ENCODE measurements at regions not wholly inside any gene's neighbourhood (a gene's known extent, or its start where the extent isn't known, plus 50 kb on each side); places are given as distances from the start of the nearest gene placed in this dataset.

DNA sequence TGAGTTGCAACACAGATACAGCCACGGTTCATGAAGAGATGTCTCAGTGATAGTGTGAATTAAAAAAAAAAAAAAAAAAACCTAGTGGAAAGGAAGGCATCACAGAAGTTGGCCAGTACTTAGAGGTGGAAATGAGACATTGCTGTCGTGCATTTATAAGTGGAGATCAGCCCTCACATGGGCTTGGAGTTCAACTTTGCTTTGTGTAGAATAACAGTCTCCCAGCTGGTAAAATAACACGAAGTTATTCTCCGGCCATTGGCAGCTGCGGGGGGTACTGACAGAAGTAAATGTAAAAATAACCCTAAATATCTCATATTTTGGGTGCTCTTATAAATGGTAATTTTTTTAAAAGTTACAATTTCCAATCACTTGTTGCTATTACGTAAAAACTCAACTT is 98.8 kb upstream of the TMEM18 start:
- no peaks in the 10 kb centered on the region for H3K27me3 ChIP-seq (ENCODE audit: control insufficient read depth, insufficient read depth, low read length)
- TF ChIP-seq, protein P1, sequence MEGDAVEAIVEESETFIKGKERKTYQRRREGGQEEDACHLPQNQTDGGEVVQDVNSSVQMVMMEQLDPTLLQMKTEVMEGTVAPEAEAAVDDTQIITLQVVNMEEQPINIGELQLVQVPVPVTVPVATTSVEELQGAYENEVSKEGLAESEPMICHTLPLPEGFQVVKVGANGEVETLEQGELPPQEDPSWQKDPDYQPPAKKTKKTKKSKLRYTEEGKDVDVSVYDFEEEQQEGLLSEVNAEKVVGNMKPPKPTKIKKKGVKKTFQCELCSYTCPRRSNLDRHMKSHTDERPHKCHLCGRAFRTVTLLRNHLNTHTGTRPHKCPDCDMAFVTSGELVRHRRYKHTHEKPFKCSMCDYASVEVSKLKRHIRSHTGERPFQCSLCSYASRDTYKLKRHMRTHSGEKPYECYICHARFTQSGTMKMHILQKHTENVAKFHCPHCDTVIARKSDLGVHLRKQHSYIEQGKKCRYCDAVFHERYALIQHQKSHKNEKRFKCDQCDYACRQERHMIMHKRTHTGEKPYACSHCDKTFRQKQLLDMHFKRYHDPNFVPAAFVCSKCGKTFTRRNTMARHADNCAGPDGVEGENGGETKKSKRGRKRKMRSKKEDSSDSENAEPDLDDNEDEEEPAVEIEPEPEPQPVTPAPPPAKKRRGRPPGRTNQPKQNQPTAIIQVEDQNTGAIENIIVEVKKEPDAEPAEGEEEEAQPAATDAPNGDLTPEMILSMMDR (conservative IDR thresholded peaks at IDR 0.05 in 1 of 2, IDR thresholded peaks at IDR 0.05 in 1 of 2; ENCODE audit: low read depth in 1 of 2, low read length in 2 of 2) = no peak
- no peak for TF ChIP-seq EZH2 (IDR thresholded peaks at IDR 0.05; ENCODE audit: low read length, missing control alignments)
- no peak for DNase-seq (ENCODE audit: low read depth in 2 of 2)
- H3K79me2 ChIP-seq (ENCODE audit: control insufficient read depth, insufficient read depth, low read length) = no peaks in the 10 kb centered on the region
- H3K4me1 ChIP-seq (ENCODE audit: control insufficient read depth, extremely low read depth, insufficient read depth, low read length) = no peaks in the 10 kb centered on the region
- no peak overlapping the region for H3K9ac ChIP-seq (ENCODE audit: insufficient read depth, low read length)
- H2AFZ ChIP-seq (ENCODE audit: low read length) = no peak overlapping the region
- no peak overlapping the region for H3K27ac ChIP-seq (ENCODE audit: insufficient read depth, low read length)
- H3K36me3 ChIP-seq (ENCODE audit: control insufficient read depth, insufficient read depth, low read length) = no peaks in the 10 kb centered on the region
- no peak overlapping the region for H3K4me2 ChIP-seq (ENCODE audit: extremely low read depth, insufficient read depth, low read length)
- no peaks in the 10 kb centered on the region for H4K20me1 ChIP-seq (ENCODE audit: control insufficient read depth, extremely low read depth, insufficient read depth, low read length)
- H3K4me3 ChIP-seq (replicated peaks in 1 of 4; ENCODE audit: control extremely low read depth in 1 of 4, insufficient read depth in 1 of 4, low read depth in 3 of 4, low read length in 4 of 4) = no peak overlapping the region
- H3K9me3 ChIP-seq (ENCODE audit: control insufficient read depth, insufficient read depth, low read depth, low read length) = no peaks in the 10 kb centered on the region

- DNase-seq (ENCODE audit: low read depth in 2 of 2) = no peak
- Histone ChIP-seq H3K4me3 (replicated peaks in 1 of 4; ENCODE audit: control extremely low read depth in 1 of 4, insufficient read depth in 1 of 4, low read depth in 3 of 4, low read length in 4 of 4) (no peak overlapping the region), H3K27ac (ENCODE audit: insufficient read depth, low read length) (no peak overlapping the region), H2AFZ (ENCODE audit: low read length) (no peak overlapping the region), H3K4me1 (ENCODE audit: control insufficient read depth, extremely low read depth, insufficient read depth, low read length) (no peaks in the 10 kb centered on the region), H3K27me3 (ENCODE audit: control insufficient read depth, insufficient read depth, low read length) (no peaks in the 10 kb centered on the region), H3K36me3 (ENCODE audit: control insufficient read depth, insufficient read depth, low read length) (no peaks in the 10 kb centered on the region), H3K4me2 (ENCODE audit: extremely low read depth, insufficient read depth, low read length) (no peak overlapping the region), H3K79me2 (ENCODE audit: control insufficient read depth, insufficient read depth, low read length) (no peaks in the 10 kb centered on the region), H3K9me3 (ENCODE audit: control insufficient read depth, insufficient read depth, low read depth, low read length) (no peaks in the 10 kb centered on the region), H4K20me1 (ENCODE audit: control insufficient read depth, extremely low read depth, insufficient read depth, low read length) (no peaks in the 10 kb centered on the region), H3K9ac (ENCODE audit: insufficient read depth, low read length) (no peak overlapping the region)
- TF ChIP-seq EZH2 (IDR thresholded peaks at IDR 0.05; ENCODE audit: low read length, missing control alignments) = no peak
Observed at GRCh38 chr2:774436-774835, 97.2 kb upstream of the TMEM18 start.

DNA sequence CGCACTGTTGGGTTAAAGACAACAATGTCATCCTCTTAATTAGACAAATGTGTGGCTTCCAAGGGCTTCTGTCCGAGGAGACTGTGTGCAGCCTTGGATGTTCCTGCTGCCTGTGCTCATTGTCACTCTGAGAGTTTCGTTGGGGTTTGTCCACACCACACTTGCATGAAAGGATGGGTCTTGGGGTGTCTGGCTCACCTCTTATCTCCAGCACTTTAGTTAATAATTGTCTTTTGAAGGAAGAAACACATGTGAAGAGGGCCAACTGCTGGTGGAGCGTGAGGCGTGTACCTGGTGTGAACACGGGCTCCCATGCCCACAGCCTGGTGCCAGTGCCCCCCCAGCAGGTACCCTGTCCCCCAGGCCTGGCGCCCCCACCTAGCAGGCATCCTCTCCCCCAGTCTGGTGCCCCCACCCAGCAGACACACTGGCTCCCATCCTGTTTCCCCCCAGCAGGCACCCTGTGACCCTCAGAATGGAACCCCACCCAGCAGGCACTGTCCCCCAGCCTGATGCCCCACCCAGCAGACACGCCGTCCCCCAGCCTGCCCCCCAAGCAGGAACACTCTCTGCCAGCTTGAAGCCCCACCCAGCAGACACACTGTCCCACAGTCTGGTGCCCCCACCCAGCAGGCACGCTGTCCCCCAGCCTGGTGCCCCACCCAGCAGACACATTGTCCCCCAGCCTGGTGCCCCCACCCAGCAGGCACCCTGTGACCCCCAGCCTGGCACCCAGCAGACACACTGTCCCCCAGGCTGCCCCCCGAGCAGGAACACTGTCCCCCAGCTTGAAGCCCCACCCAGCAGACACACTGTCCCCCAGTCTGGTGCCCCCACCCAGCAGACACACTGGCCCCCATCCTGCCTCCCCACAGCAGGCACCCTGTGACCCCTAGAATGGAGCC is 96.3 kb upstream of the TMEM18 start:
- DNase-seq (ENCODE audit: low read depth in 2 of 2) = no peak
- Histone ChIP-seq H3K4me1 (ENCODE audit: control insufficient read depth, extremely low read depth, insufficient read depth, low read length) (no peaks in the 10 kb centered on the region), H3K4me3 (replicated peaks in 1 of 4; ENCODE audit: control extremely low read depth in 1 of 4, insufficient read depth in 1 of 4, low read depth in 3 of 4, low read length in 4 of 4) (no peak overlapping the region), H2AFZ (ENCODE audit: low read length) (no peak overlapping the region), H3K27ac (ENCODE audit: insufficient read depth, low read length) (no peak overlapping the region), H3K36me3 (ENCODE audit: control insufficient read depth, insufficient read depth, low read length) (no peaks in the 10 kb centered on the region), H3K79me2 (ENCODE audit: control insufficient read depth, insufficient read depth, low read length) (no peaks in the 10 kb centered on the region), H3K4me2 (ENCODE audit: extremely low read depth, insufficient read depth, low read length) (no peak overlapping the region), H4K20me1 (ENCODE audit: control insufficient read depth, extremely low read depth, insufficient read depth, low read length) (no peaks in the 10 kb centered on the region), H3K27me3 (ENCODE audit: control insufficient read depth, insufficient read depth, low read length) (no peaks in the 10 kb centered on the region), H3K9me3 (ENCODE audit: control insufficient read depth, insufficient read depth, low read depth, low read length) (no peaks in the 10 kb centered on the region), H3K9ac (ENCODE audit: insufficient read depth, low read length) (no peak overlapping the region)
- TF ChIP-seq, protein P1 (conservative IDR thresholded peaks at IDR 0.05 in 1 of 2, IDR thresholded peaks at IDR 0.05 in 1 of 2; ENCODE audit: low read depth in 1 of 2, low read length in 2 of 2) = no peak
- no peak for TF ChIP-seq EZH2 (IDR thresholded peaks at IDR 0.05; ENCODE audit: low read length, missing control alignments)

Measured in fibroblast of lung (primary cell).